CD4-positive, alpha-beta T cell (primary cell): ENCODE measurements at regions not wholly inside any gene's neighbourhood (a gene's known extent, or its start where the extent isn't known, plus 50 kb on each side); places are given as distances from the start of the nearest gene placed in this dataset.

Experiments
- ATAC-seq: fragments of 200-7000 bp; cut with Tn5 transposase; one replicate; pipeline ENCODE4 v1.10.0; 2022; ENCODE audit warnings: mild to moderate bottlenecking; ENCODE audit not compliant: poor library complexity
- CTCF ChIA-PET: fragments of 350-600 bp; sonication (Branson Sonifier 250); formaldehyde crosslinking; loops from one replicate; lab custom pipeline; 2021; ENCODE audit warnings: antibody characterized with exemption, inconsistent platforms; lab: Charles Lee
- POLR2A ChIA-PET: fragments of 350-600 bp; sonication (Branson Sonifier 250); formaldehyde crosslinking; loops from one replicate; lab custom pipeline; 2021; ENCODE audit warnings: antibody characterized with exemption, inconsistent platforms; lab: Charles Lee
- DNase-seq, 14 experiments: peaks; one replicate each; pipeline ENCODE4 v3.0.0-alpha.2; 2013 to 2020; ENCODE audit warnings: mixed read lengths in 2 of 14
- H3K27ac ChIP-seq, 2 donors: one replicate each; pipeline versions ENCODE4 v1.5.1 to v1.7.0; 2013; ENCODE audit warnings: low read length in 2 of 2, low read depth in 1 of 2, mild to moderate bottlenecking in 1 of 2
- H3K27me3 ChIP-seq, 2 experiments: 1 replicate in 1 of 2; 2 replicates in 1 of 2; pipeline versions ENCODE4 v1.6.1 to v1.7.0; 2013; ENCODE audit warnings: low read length in 2 of 2, control low read depth in 1 of 2, mild to moderate bottlenecking in 1 of 2, moderate library complexity in 1 of 2; ENCODE audit not compliant: insufficient read depth in 2 of 2, control insufficient read depth in 1 of 2
- H3K36me3 ChIP-seq: one replicate; pipeline ENCODE4 v1.6.1; 2013; ENCODE audit warnings: low read length, control low read depth; ENCODE audit not compliant: insufficient read depth
- H3K4me1 ChIP-seq: one replicate; pipeline ENCODE4 v1.6.1; 2013; ENCODE audit warnings: low read length, control low read depth; ENCODE audit not compliant: insufficient read depth
- H3K4me3 ChIP-seq: one replicate; pipeline ENCODE4 v1.5.1; 2013; ENCODE audit warnings: mild to moderate bottlenecking, low read length, moderate library complexity
- H3K9me3 ChIP-seq, 2 experiments: 1 replicate in 1 of 2; 2 replicates in 1 of 2; pipeline versions ENCODE4 v1.6.1 to v1.7.0; 2013; ENCODE audit warnings: low read length in 2 of 2, mild to moderate bottlenecking in 2 of 2, control low read depth in 1 of 2, moderate library complexity in 1 of 2; ENCODE audit not compliant: control insufficient read depth in 1 of 2, insufficient read depth in 1 of 2
- H3K27ac Mint-ChIP-seq: one replicate; pipeline ENCODE4 v1.8.0; 2020; ENCODE audit warnings: mixed read lengths
- H3K27me3 Mint-ChIP-seq: one replicate; pipeline ENCODE4 v1.8.0; 2021; ENCODE audit warnings: mixed read lengths
- H3K36me3 Mint-ChIP-seq: one replicate; pipeline ENCODE4 v1.8.0; 2021; ENCODE audit warnings: low read depth, mixed read lengths
- H3K4me1 Mint-ChIP-seq: one replicate; pipeline ENCODE4 v1.8.0; 2021; ENCODE audit warnings: low read depth, mixed read lengths
- H3K4me3 Mint-ChIP-seq: one replicate; pipeline ENCODE4 v1.8.0; 2020; ENCODE audit warnings: mild to moderate bottlenecking, mixed read lengths
- H3K9me3 Mint-ChIP-seq: one replicate; pipeline ENCODE4 v1.8.0; 2020; ENCODE audit warnings: mixed read lengths
- intact Hi-C, 2 experiments: fragments of 100-400 bp; cut with DNase I in 1 of 2; cut with micrococcal nuclease in 1 of 2; formaldehyde crosslinking; loops; one replicate each; pipeline versions ENCODE4 v1.15.1 to v1.9.0; 2023 to 2025; cut with DNase I, micrococcal nuclease
- TF ChIP-seq, protein P1 (sequence below): fragments of 200-600 bp; IDR thresholded peaks from one replicate; pipeline ENCODE4 v1.8.0; 2022; ENCODE audit warnings: antibody characterized with exemption, mild to moderate bottlenecking

GRCh38 chr21:26758083-26758880 is 86.9 kb downstream of the ADAMTS1 start:
- Mint-ChIP-seq H3K27me3 (no peaks in the 10 kb centered on the region), H3K27ac (no peak overlapping the region), H3K4me3 (no peak overlapping the region), H3K36me3 (no peaks in the 10 kb centered on the region), H3K4me1 (no peaks in the 10 kb centered on the region), H3K9me3 (no peaks in the 10 kb centered on the region)
- Histone ChIP-seq H3K36me3 (no peaks in the 10 kb centered on the region), H3K27ac (no peak overlapping the region), H3K4me3 (no peak overlapping the region), H3K4me1 (no peaks in the 10 kb centered on the region), H3K27me3 (no peaks in the 10 kb centered on the region), H3K9me3 (no peaks in the 10 kb centered on the region)
- TF ChIP-seq, protein P1, sequence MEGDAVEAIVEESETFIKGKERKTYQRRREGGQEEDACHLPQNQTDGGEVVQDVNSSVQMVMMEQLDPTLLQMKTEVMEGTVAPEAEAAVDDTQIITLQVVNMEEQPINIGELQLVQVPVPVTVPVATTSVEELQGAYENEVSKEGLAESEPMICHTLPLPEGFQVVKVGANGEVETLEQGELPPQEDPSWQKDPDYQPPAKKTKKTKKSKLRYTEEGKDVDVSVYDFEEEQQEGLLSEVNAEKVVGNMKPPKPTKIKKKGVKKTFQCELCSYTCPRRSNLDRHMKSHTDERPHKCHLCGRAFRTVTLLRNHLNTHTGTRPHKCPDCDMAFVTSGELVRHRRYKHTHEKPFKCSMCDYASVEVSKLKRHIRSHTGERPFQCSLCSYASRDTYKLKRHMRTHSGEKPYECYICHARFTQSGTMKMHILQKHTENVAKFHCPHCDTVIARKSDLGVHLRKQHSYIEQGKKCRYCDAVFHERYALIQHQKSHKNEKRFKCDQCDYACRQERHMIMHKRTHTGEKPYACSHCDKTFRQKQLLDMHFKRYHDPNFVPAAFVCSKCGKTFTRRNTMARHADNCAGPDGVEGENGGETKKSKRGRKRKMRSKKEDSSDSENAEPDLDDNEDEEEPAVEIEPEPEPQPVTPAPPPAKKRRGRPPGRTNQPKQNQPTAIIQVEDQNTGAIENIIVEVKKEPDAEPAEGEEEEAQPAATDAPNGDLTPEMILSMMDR: no peak
- DNase-seq (no peak), ATAC-seq (no peak)
- CTCF ChIA-PET: no interaction called here
- POLR2A ChIA-PET: no interaction called here
- intact Hi-C loops: no loop called here

DNA sequence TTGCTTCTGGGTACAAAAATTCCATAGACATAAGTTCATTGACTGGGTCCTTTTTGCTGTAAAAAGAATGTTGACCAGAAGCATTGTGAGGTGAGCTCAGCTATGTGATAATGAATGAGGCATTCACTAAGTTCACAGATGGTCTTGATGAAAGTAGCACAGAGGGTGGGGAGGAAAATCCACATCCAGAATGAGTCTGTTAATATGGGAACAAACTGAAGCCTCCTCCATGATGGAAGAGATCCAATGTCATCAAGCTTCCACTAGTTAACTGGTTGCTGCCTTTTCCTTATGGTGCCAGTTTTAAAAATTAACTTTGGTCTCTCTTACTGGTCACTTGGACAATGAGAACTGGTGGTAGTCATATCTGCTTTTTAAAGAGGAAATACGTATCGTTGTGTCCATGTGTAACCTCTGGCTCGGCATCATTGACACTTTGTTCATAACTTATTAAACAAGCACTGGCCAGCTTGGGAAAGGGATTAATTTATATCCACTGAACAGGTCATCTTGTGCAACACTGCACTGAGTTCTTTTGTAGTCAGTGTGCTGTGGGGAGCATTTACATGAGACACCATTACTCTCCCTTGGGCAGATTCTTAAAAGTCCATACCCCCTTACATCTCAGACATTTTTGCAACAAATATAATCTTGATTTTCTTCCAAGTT is 88.6 kb downstream of the ADAMTS1 start:
- H3K27ac ChIP-seq: no peak overlapping the region
- no peaks in the 10 kb centered on the region for H3K4me1 ChIP-seq
- CTCF ChIA-PET: no interaction called here
- Mint-ChIP-seq H3K27ac (no peak overlapping the region), H3K4me1 (no peaks in the 10 kb centered on the region), H3K9me3 (no peaks in the 10 kb centered on the region), H3K4me3 (no peak overlapping the region), H3K36me3 (no peaks in the 10 kb centered on the region), H3K27me3 (no peaks in the 10 kb centered on the region)
- no peak for DNase-seq
- intact Hi-C loops: no loop called here
- ATAC-seq: no peak
- H3K27me3 ChIP-seq: no peaks in the 10 kb centered on the region
- TF ChIP-seq, protein P1: no peak
- POLR2A ChIA-PET: no interaction called here
- no peak overlapping the region for H3K4me3 ChIP-seq
- no peaks in the 10 kb centered on the region for H3K9me3 ChIP-seq
- H3K36me3 ChIP-seq: no peaks in the 10 kb centered on the region

DNA sequence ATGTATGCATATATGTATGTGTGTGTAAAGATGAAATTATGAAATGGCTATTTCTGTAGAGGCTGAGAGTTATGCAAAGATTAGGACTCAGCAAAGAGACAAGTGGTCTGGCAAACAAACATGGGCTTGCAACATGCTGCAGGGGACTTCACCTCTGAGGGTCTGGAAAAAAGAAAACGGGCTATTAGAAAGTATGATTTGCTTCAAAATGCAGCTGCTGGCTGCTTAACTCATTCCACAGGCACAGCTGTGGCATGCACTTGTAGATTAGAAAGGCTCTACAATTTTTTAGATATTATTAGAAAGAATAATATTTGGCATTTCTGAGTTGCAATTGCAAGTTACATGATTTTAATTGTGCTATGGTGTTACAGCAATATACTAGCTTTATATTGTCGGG is 90.4 kb downstream of the ADAMTS1 start:
- Mint-ChIP-seq H3K4me3 (no peak overlapping the region), H3K4me1 (no peaks in the 10 kb centered on the region), H3K9me3 (no peaks in the 10 kb centered on the region), H3K36me3 (no peaks in the 10 kb centered on the region), H3K27me3 (no peaks in the 10 kb centered on the region), H3K27ac (no peak overlapping the region)
- no peak overlapping the region for H3K4me3 ChIP-seq
- no peaks in the 10 kb centered on the region for H3K27me3 ChIP-seq
- intact Hi-C loops: no loop called here
- ATAC-seq: no peak
- no peak for DNase-seq
- H3K36me3 ChIP-seq: no peaks in the 10 kb centered on the region
- H3K9me3 ChIP-seq: no peaks in the 10 kb centered on the region
- no peaks in the 10 kb centered on the region for H3K4me1 ChIP-seq
- ChIA-PET POLR2A (no interaction called here), CTCF (no interaction called here)
- TF ChIP-seq, protein P1: no peak
- no peak overlapping the region for H3K27ac ChIP-seq
